GM23338 (cell line): ENCODE measurements at regions not wholly inside any gene's neighbourhood (a gene's known extent, or its start where the extent isn't known, plus 50 kb on each side); places are given as distances from the start of the nearest gene placed in this dataset.

Experiments
- ETS1 ChIP-seq: IDR thresholded peaks from 2 replicates; pipeline ENCODE4 v1.6.1; 2016; ENCODE audit warnings: antibody characterized with exemption
- EZH2 ChIP-seq: fragments of 200-600 bp; sonication (generic); IDR thresholded peaks from one replicate; pipeline ENCODE4 v1.8.0; 2017; ENCODE audit warnings: antibody characterized with exemption, mild to moderate bottlenecking, low read depth; ENCODE audit not compliant: unreplicated experiment
- JUNB ChIP-seq: IDR thresholded peaks from one replicate; pipeline ENCODE4 v1.6.1; 2016; ENCODE audit warnings: antibody characterized with exemption; ENCODE audit not compliant: unreplicated experiment
- STAT1 ChIP-seq: IDR thresholded peaks from one replicate; pipeline ENCODE4 v1.6.1; 2016; ENCODE audit warnings: antibody characterized with exemption; ENCODE audit not compliant: unreplicated experiment
- ZNF462 ChIP-seq: fragments of 250-450 bp; sonication (Bioruptor Pico); IDR thresholded peaks from 2 replicates; pipeline ENCODE4 v1.5.0; 2020; ENCODE audit warnings: mild to moderate bottlenecking, moderate library complexity

GRCh38 chr6:55632953-55633352 lies 54.0 kb upstream of the HMGCLL1 start (continued):
- no peak for TF ChIP-seq ZNF462 (CRISPR knock-in tag)
- TF ChIP-seq JUNB = no peak
- no peak for TF ChIP-seq ETS1
- no peak for TF ChIP-seq EZH2
- TF ChIP-seq STAT1 = no peak
